GM21723 (cell line): ENCODE measurements at regions not wholly inside any gene's neighbourhood (a gene's known extent, or its start where the extent isn't known, plus 50 kb on each side); places are given as distances from the start of the nearest gene placed in this dataset.
"Not testable (repeated sequence)": the region's sequence is repeated elsewhere in the genome, so short reads cannot be mapped to it uniquely, and the experiment has no call there.

ENCODE experiments used
- ATAC-seq: cut with Tn5 transposase; IDR thresholded peaks from one replicate; pipeline ENCODE4 v1.9.1; 2021; ENCODE audit warnings: mild to moderate bottlenecking, moderate library complexity; ENCODE audit not compliant: unreplicated experiment

GRCh38 chr10:61021926-61022325 is 77.9 kb upstream of the RHOBTB1 start:
- no peak for ATAC-seq

DNA sequence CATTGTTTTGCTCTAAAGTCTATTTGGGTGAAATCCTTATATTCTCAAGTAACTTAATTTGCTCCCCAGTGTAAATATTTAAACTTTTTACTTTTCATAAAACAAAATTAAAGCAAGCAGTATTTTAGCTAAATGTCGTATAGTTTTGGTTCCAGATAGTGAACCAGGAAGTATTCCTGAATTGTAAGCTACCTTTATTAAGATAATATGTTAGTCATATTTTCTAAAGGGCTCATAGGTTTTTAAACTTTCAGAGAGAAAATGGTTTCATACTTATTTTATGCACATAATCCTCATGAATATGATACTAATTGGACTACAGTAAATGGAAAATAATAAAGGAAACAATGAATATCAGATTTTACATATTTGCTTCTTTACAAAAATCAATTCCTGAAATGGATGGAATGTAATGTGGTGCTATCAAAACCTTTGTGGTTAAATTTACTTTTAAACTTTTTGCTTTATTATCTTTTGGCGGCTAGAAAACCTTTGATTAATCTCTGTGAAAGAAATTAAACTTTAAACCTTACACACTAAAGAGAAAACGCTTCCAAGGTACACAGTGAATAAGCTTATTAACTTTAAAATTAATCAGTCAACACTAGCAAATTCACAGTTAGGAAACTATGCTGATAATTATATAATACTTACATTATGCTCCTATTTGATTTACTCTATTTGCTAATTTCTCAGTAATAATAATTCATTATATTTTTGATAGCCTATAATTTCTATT is 76.6 kb upstream of the RHOBTB1 start:
- ATAC-seq = no peak

DNA sequence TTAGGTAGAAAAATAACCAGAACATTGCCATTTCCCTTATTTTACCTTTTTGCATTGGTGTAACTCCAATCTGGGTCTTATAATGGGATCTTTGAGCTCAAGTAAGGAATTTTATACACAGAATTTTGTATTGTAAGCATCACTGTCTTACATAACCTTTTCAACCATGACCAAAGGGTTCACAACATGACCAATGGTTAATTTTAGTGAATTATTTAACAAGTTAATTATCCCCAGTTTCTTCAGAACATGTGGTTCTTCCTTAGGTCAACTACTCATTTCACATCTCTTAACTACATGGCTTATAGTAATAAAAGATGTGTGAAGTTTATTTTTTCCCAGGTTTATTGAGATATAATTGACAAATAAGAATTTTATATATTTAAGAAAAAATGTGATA is 74.2 kb upstream of the RHOBTB1 start:
- no peak for ATAC-seq

DNA sequence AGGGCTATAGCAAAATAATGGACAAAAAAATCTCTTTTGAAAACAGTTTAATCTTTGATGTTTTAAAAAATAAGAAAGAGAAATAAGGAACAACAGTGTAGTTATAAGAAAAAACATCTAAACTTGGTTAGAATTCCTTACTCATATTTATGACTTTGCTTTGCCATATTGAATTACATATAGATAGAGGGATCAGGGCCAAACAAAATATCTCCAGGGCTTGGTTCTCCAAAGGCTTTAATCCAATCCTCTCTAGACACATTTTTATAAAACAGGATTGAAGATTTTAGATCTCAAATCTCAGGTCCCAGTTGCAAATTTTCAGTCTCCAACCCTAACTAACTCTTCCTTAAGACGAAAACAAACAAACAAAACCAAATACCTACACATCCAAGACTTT is 72.6 kb upstream of the RHOBTB1 start:
- ATAC-seq = no peak

DNA sequence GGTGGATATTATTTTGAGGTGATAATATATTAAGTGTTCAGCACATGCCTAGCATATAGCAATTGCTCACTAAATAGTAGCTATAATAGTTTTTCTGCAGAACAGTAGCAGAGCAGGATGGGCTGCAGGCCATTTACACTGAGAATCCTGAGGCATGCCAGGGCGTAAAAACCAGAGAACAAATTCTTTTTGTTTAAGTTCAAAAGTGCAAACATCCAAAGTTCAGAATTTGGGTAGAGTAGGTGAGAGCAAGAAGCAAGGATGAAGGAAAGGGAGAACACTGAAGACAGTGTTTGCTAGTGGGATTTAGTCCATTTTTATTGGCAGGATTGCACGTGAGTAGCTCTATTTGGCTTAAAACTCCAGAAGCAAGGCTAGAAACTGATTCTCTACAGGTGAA is 72.0 kb upstream of the RHOBTB1 start:
- ATAC-seq = no peak

GRCh38 chr10:61010863-61011262 is 66.9 kb upstream of the RHOBTB1 start:
- ATAC-seq = no peak

DNA sequence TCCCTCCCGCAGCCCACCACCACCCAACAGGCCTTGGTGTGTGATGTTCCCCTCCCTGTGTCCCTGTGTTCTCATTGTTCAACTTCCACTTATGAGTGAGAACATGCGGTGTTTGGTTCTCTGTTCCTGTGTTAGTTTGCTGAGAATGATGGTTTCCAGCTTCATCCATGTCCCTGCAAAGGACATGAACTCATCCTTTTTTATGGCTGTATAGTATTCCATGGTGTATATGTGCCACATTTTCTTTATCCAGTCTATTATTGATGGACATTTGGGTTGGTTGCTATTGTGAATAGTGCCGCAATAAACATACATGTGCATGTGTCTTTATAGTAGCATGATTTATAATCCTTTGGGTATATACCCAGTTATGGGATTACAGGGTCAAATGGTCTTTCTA is 59.1 kb upstream of the RHOBTB1 start:
- not testable (repeated sequence) for ATAC-seq

DNA sequence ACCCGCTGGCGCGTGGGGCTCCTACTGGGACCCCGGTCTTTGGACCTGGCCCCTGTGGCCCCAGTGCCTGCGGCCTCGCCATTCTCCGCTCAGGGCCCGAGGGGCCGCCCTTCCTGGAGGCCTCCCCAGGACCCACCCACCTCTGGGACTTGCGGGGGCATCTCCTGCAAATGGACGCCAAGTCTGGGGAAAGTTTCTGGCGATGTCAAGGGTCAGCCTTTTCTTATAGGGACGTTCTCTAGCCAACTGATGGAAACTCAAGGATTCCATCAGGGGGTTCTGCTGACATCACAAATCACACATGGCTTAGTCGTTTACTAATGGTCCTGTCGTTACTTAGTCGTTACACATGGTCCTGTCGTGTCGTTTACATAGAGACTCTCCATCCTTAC is 57.7 kb upstream of the RHOBTB1 start:
- no peak for ATAC-seq

- no peak for ATAC-seq
These were observed 57.1 kb upstream of the RHOBTB1 start for GRCh38 chr10:61000769-61001730.

DNA sequence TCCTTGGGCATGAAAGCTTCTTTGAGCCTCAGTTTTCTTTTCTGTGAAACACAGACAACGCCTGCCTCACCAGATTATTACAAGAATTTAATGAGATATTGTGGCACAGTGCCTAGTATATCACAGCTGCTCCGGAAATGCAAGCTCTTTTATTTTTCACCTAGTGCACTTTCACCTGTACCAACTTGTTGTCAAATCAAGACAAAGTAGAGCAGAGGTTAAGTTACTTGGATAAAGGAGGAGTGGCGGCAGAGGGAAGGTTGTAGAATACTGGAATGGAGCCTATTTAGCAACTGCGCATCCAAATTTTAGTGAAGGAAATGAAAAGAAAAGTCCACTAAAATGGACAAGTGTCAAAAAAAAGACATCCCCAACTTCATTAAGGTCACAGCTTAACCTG is 54.9 kb upstream of the RHOBTB1 start:
- ATAC-seq = no peak

GRCh38 chr10:60994128-60994527 is 50.1 kb upstream of the RHOBTB1 start:
- no peak for ATAC-seq
